HL-60 (cell line): ENCODE measurements at regions not wholly inside any gene's neighbourhood (a gene's known extent, or its start where the extent isn't known, plus 50 kb on each side); places are given as distances from the start of the nearest gene placed in this dataset.

ENCODE experiments used
- CTCF ChIP-seq: IDR thresholded peaks from one replicate; pipeline ENCODE4 v1.5.1; 2011; ENCODE audit warnings: low read length, control low read depth, inconsistent platforms; ENCODE audit not compliant: insufficient read depth
- TF ChIP-seq, protein P1 (sequence below): IDR thresholded peaks from 2 replicates; pipeline ENCODE4 v1.6.1; 2012; ENCODE audit warnings: low read depth; ENCODE audit not compliant: insufficient replicate concordance

- TF ChIP-seq CTCF: no peak
- TF ChIP-seq, protein P1, sequence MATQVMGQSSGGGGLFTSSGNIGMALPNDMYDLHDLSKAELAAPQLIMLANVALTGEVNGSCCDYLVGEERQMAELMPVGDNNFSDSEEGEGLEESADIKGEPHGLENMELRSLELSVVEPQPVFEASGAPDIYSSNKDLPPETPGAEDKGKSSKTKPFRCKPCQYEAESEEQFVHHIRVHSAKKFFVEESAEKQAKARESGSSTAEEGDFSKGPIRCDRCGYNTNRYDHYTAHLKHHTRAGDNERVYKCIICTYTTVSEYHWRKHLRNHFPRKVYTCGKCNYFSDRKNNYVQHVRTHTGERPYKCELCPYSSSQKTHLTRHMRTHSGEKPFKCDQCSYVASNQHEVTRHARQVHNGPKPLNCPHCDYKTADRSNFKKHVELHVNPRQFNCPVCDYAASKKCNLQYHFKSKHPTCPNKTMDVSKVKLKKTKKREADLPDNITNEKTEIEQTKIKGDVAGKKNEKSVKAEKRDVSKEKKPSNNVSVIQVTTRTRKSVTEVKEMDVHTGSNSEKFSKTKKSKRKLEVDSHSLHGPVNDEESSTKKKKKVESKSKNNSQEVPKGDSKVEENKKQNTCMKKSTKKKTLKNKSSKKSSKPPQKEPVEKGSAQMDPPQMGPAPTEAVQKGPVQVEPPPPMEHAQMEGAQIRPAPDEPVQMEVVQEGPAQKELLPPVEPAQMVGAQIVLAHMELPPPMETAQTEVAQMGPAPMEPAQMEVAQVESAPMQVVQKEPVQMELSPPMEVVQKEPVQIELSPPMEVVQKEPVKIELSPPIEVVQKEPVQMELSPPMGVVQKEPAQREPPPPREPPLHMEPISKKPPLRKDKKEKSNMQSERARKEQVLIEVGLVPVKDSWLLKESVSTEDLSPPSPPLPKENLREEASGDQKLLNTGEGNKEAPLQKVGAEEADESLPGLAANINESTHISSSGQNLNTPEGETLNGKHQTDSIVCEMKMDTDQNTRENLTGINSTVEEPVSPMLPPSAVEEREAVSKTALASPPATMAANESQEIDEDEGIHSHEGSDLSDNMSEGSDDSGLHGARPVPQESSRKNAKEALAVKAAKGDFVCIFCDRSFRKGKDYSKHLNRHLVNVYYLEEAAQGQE: no peak
Measured at GRCh38 chr4:14566518-14566917, 435.8 kb upstream of the CPEB2 start.
